PC-3 (cell line): ENCODE measurements at regions not wholly inside any gene's neighbourhood (a gene's known extent, or its start where the extent isn't known, plus 50 kb on each side); places are given as distances from the start of the nearest gene placed in this dataset.

Experiments
- ATAC-seq: fragments of 200-7000 bp; cut with Tn5 transposase; 2 replicates; pipeline ENCODE4 v1.9.1; 2020; ENCODE audit warnings: mild to moderate bottlenecking, moderate library complexity
- BruUV-seq: library from RNA; stranded (reverse); fragments of 400-500 nt; replicated peaks from 2 replicates; lab custom pipeline; 2021; lab: Mats Ljungman, UMichigan
- CTCF ChIA-PET: fragments of 300-600 bp; sonication (Branson Sonifier 250); formaldehyde crosslinking; loops from one replicate; lab custom pipeline; 2022; ENCODE audit warnings: antibody characterized with exemption; lab: Charles Lee
- POLR2A ChIA-PET: fragments of 300-600 bp; sonication (Branson Sonifier 250); formaldehyde crosslinking; loops from one replicate; lab custom pipeline; 2022; ENCODE audit warnings: antibody characterized with exemption; ENCODE audit not compliant: unreplicated experiment; lab: Charles Lee
- DNase-seq: peaks from one replicate; pipeline ENCODE4 v3.0.0-alpha.2; 2015
- H2AFZ ChIP-seq: fragments of 300-600 bp; sonication (generic); 2 replicates; pipeline ENCODE4 v1.6.0; 2016; ENCODE audit warnings: antibody characterized with exemption, low read length
- H3F3A ChIP-seq: fragments of 300-600 bp; sonication (generic); one replicate; pipeline ENCODE4 v1.6.0; 2017; ENCODE audit warnings: antibody characterized with exemption, low read length, control low read depth, mild to moderate bottlenecking; ENCODE audit not compliant: unreplicated experiment
- H3K27ac ChIP-seq: fragments of 300-600 bp; sonication (generic); 2 replicates; pipeline ENCODE4 v1.5.1; 2016; ENCODE audit warnings: mild to moderate bottlenecking, low read length
- H3K27me3 ChIP-seq: fragments of 300-600 bp; sonication (generic); 2 replicates; pipeline ENCODE4 v1.6.1; 2016; ENCODE audit warnings: low read length, mixed read lengths
- H3K36me3 ChIP-seq: fragments of 300-600 bp; sonication (generic); 2 replicates; pipeline ENCODE4 v1.6.1; 2016; ENCODE audit warnings: low read depth, mixed run types, low read length, mixed read lengths
- H3K4me1 ChIP-seq: fragments of 300-600 bp; sonication (generic); 2 replicates; pipeline ENCODE4 v1.5.1; 2016; ENCODE audit warnings: low read length; ENCODE audit not compliant: insufficient read depth
- H3K4me2 ChIP-seq: fragments of 300-600 bp; sonication (generic); 2 replicates; pipeline ENCODE4 v1.6.0; 2016; ENCODE audit warnings: low read length
- H3K4me3 ChIP-seq: fragments of 300-600 bp; sonication (generic); 2 replicates; pipeline ENCODE4 v1.5.1; 2016; ENCODE audit warnings: mild to moderate bottlenecking, low read length, mixed read lengths
- H3K79me2 ChIP-seq: fragments of 300-600 bp; sonication (generic); 2 replicates; pipeline ENCODE4 v1.6.1; 2017; ENCODE audit warnings: low read length, mixed read lengths
- H3K9ac ChIP-seq: fragments of 300-600 bp; sonication (generic); 2 replicates; pipeline ENCODE4 v1.6.0; 2016; ENCODE audit warnings: mild to moderate bottlenecking, low read length
- H3K9me2 ChIP-seq: fragments of 300-600 bp; sonication (generic); replicated peaks from 2 replicates; pipeline ENCODE4 v1.6.1; 2016; ENCODE audit warnings: mixed run types, low read length, mixed read lengths
- H3K9me3 ChIP-seq: fragments of 300-600 bp; sonication (generic); 2 replicates; pipeline ENCODE4 v1.6.1; 2016; ENCODE audit warnings: low read length, mixed read lengths
- H4K20me1 ChIP-seq: fragments of 300-600 bp; sonication (generic); 2 replicates; pipeline ENCODE4 v1.6.1; 2016; ENCODE audit warnings: low read length, mixed read lengths
- EZH2 ChIP-seq: fragments of 300-600 bp; sonication (generic); IDR thresholded peaks from one replicate; pipeline ENCODE4 v1.6.1; 2017; ENCODE audit warnings: antibody characterized with exemption, mild to moderate bottlenecking, low read length; ENCODE audit not compliant: unreplicated experiment
- EZH2phosphoT487 ChIP-seq: fragments of 300-600 bp; sonication (generic); IDR thresholded peaks from 2 replicates; pipeline ENCODE4 v1.6.1; 2018; ENCODE audit warnings: mild to moderate bottlenecking, antibody characterized with exemption, low read length, borderline replicate concordance
- intact Hi-C: fragments of 100-400 bp; cut with micrococcal nuclease; formaldehyde crosslinking; loops from 2 replicates; pipeline ENCODE4 v1.9.0; 2023
- TF ChIP-seq, protein P1 (sequence below): fragments of 300-600 bp; sonication (generic); conservative IDR thresholded peaks from 2 replicates; pipeline ENCODE4 v1.5.1; 2017; ENCODE audit warnings: antibody characterized with exemption, low read depth, mild to moderate bottlenecking, low read length

- DNase-seq (peak; percentile 48), ATAC-seq (0 out of 2 replicates have a peak, but pooled peaks have one; percentile 37)
- POLR2A ChIA-PET, result no interaction called here
- CTCF ChIA-PET, result interaction anchor here (0.6 to 1.0 kb wide), 3 partner anchors 253 to 279 kb away, joined by 3 to 4 read pairs (median 3); no protein-coding TSS in a partner anchor
- Histone ChIP-seq H2AFZ (no peak overlapping the region), H3K4me2 (no peak overlapping the region), H3F3A (no peaks in the 10 kb centered on the region), H3K36me3 (no peaks in the 10 kb centered on the region), H4K20me1 (no peaks in the 10 kb centered on the region), H3K4me3 (no peak overlapping the region), H3K9me3 (no peaks in the 10 kb centered on the region), H3K4me1 (no peaks in the 10 kb centered on the region), H3K9me2 (no peaks in the 10 kb centered on the region), H3K9ac (no peak overlapping the region), H3K79me2 (no peaks in the 10 kb centered on the region), H3K27me3 (no peaks in the 10 kb centered on the region), H3K27ac (no peak overlapping the region)
- no TSS peak for BruUV-seq
- intact Hi-C loops, result loop anchor here (1.0 to 5.0 kb wide), 5 partner anchors 148 to 533 kb away; partner anchors contain the start of gene RAP2B
- TF ChIP-seq EZH2phosphoT487, result no peak
- no peak for TF ChIP-seq EZH2
- TF ChIP-seq, protein P1, sequence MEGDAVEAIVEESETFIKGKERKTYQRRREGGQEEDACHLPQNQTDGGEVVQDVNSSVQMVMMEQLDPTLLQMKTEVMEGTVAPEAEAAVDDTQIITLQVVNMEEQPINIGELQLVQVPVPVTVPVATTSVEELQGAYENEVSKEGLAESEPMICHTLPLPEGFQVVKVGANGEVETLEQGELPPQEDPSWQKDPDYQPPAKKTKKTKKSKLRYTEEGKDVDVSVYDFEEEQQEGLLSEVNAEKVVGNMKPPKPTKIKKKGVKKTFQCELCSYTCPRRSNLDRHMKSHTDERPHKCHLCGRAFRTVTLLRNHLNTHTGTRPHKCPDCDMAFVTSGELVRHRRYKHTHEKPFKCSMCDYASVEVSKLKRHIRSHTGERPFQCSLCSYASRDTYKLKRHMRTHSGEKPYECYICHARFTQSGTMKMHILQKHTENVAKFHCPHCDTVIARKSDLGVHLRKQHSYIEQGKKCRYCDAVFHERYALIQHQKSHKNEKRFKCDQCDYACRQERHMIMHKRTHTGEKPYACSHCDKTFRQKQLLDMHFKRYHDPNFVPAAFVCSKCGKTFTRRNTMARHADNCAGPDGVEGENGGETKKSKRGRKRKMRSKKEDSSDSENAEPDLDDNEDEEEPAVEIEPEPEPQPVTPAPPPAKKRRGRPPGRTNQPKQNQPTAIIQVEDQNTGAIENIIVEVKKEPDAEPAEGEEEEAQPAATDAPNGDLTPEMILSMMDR, result peak; percentile 60
Observed at GRCh38 chr3:153439780-153440179, 277.8 kb downstream of the RAP2B start.

GRCh38 chr3:153440311-153440710, 278.3 kb downstream of the RAP2B start:
- DNase-seq, result no peak
- no TSS peak for BruUV-seq
- H3K9me2 ChIP-seq, result no peaks in the 10 kb centered on the region
- H3F3A ChIP-seq, result no peaks in the 10 kb centered on the region
- ATAC-seq, result no peak
- TF ChIP-seq EZH2phosphoT487 (no peak), EZH2 (no peak)
- TF ChIP-seq, protein P1, result no peak
- H2AFZ ChIP-seq, result no peak overlapping the region
- POLR2A ChIA-PET, result no interaction called here
- intact Hi-C loops, result loop anchor here (5.0 kb wide), 1 partner anchor 532 kb away; no protein-coding TSS in a partner anchor
- CTCF ChIA-PET, result interaction anchor here (1.0 kb wide), 1 partner anchor 279 kb away, joined by 4 read pairs; no protein-coding TSS in a partner anchor
- H3K9me3 ChIP-seq, result no peaks in the 10 kb centered on the region
- no peak overlapping the region for H3K27ac ChIP-seq
- no peaks in the 10 kb centered on the region for H3K4me1 ChIP-seq
- no peaks in the 10 kb centered on the region for H3K79me2 ChIP-seq
- H3K9ac ChIP-seq, result no peak overlapping the region
- no peaks in the 10 kb centered on the region for H4K20me1 ChIP-seq
- no peak overlapping the region for H3K4me2 ChIP-seq
- H3K27me3 ChIP-seq, result no peaks in the 10 kb centered on the region
- no peak overlapping the region for H3K4me3 ChIP-seq
- no peaks in the 10 kb centered on the region for H3K36me3 ChIP-seq

- POLR2A ChIA-PET, result no interaction called here
- Histone ChIP-seq H3K4me1 (no peaks in the 10 kb centered on the region), H3K9me2 (no peaks in the 10 kb centered on the region), H3K9me3 (no peaks in the 10 kb centered on the region), H3K4me3 (no peak overlapping the region), H3K27ac (no peak overlapping the region), H3K36me3 (no peaks in the 10 kb centered on the region), H3K27me3 (no peaks in the 10 kb centered on the region), H3K9ac (no peak overlapping the region), H3K79me2 (no peaks in the 10 kb centered on the region), H2AFZ (no peak overlapping the region), H3K4me2 (no peak overlapping the region), H4K20me1 (no peaks in the 10 kb centered on the region), H3F3A (no peaks in the 10 kb centered on the region)
- ATAC-seq, result no peak
- TF ChIP-seq, protein P1, result no peak
- TF ChIP-seq EZH2phosphoT487 (no peak), EZH2 (no peak)
- DNase-seq, result no peak
- CTCF ChIA-PET, result interaction anchor here (0.6 kb wide), 2 partner anchors 399 to 418 kb away, joined by 3 to 4 read pairs; no protein-coding TSS in a partner anchor
- BruUV-seq, result no TSS peak
- intact Hi-C loops, result loop anchor here (5.0 kb wide), 1 partner anchor 530 kb away; no protein-coding TSS in a partner anchor
Observed at GRCh38 chr3:153442386-153442785, 280.4 kb downstream of the RAP2B start.
